ENCODE measurements at regions not wholly inside any gene's neighbourhood (a gene's known extent, or its start where the extent isn't known, plus 50 kb on each side); places are given as distances from the start of the nearest gene placed in this dataset.

- intact Hi-C loops (cut with micrococcal nuclease) = no loop called here
- H3K4me3 Mint-ChIP-seq (ENCODE audit: low read depth) = no peak overlapping the region
- no peak for DNase-seq (ENCODE audit: low spot score)
- H3K27me3 Mint-ChIP-seq (ENCODE audit: low read depth) = no peaks in the 10 kb centered on the region
- peaks cover 29% of the 10 kb centered on the region for H3K9me3 Mint-ChIP-seq
- no peak overlapping the region for H3K27ac Mint-ChIP-seq
- no peaks in the 10 kb centered on the region for H3K4me1 Mint-ChIP-seq (ENCODE audit: low read depth)
- H3K36me3 Mint-ChIP-seq (ENCODE audit: low read depth) = no peaks in the 10 kb centered on the region
Measured at GRCh38 chr2:4475618-4476017, 772.2 kb downstream of the DCDC2C start.

GRCh38 chr2:4483050-4483449, 779.7 kb downstream of the DCDC2C start:
- Mint-ChIP-seq H3K27ac (no peak overlapping the region), H3K27me3 (ENCODE audit: low read depth) (no peaks in the 10 kb centered on the region), H3K4me1 (ENCODE audit: low read depth) (no peaks in the 10 kb centered on the region), H3K9me3 (peaks cover 58% of the 10 kb centered on the region), H3K36me3 (ENCODE audit: low read depth) (no peaks in the 10 kb centered on the region), H3K4me3 (ENCODE audit: low read depth) (no peak overlapping the region)
- DNase-seq (ENCODE audit: low spot score) = no peak
- intact Hi-C loops (cut with micrococcal nuclease) = no loop called here

GRCh38 chr2:4486971-4487370, 783.6 kb downstream of the DCDC2C start:
- Mint-ChIP-seq H3K27me3 (ENCODE audit: low read depth) (no peaks in the 10 kb centered on the region), H3K27ac (no peak overlapping the region), H3K9me3 (peaks cover 47% of the 10 kb centered on the region), H3K4me1 (ENCODE audit: low read depth) (no peaks in the 10 kb centered on the region), H3K36me3 (ENCODE audit: low read depth) (no peaks in the 10 kb centered on the region), H3K4me3 (ENCODE audit: low read depth) (no peak overlapping the region)
- DNase-seq (ENCODE audit: low spot score) = no peak
- intact Hi-C loops (cut with micrococcal nuclease) = no loop called here

DNA sequence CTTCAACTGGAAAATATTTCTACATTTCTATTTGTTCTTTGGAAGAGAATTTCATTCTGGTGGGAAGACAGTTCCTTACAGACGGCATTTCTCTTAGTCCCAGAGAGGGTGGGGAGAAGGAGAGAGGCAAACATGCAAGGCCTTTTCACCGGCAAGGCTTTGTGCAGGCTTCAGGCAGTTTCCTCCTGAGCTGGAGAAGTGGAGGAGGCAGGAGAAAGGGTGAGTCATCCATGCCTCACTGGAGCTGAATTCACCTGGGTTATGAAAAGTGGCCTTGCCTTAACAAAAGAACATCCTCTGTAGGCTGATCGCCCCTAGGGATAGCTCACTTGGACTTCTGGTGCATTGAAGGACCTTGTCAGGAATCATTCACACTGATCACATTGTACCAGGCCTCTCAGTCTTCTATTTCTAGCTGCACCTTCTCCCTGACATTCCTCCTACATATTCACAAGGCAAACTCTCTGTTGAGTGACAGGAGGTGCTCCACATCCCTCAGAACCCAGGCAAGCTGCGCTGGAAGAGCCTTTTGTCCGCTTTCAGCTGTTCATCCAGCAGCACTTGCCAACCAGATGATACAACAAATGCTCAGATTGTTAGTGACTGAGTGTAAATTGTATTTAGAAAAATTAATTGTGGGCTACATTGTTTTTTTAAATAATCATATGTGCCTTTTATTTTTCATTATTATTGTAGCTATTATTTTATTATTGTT, 796.1 kb downstream of the DCDC2C start:
- Mint-ChIP-seq H3K27me3 (ENCODE audit: low read depth) (no peaks in the 10 kb centered on the region), H3K36me3 (ENCODE audit: low read depth) (no peaks in the 10 kb centered on the region), H3K27ac (no peak overlapping the region), H3K4me1 (ENCODE audit: low read depth) (no peaks in the 10 kb centered on the region), H3K4me3 (ENCODE audit: low read depth) (no peak overlapping the region), H3K9me3 (peaks cover 8% of the 10 kb centered on the region)
- intact Hi-C loops (cut with micrococcal nuclease) = no loop called here
- no peak for DNase-seq (ENCODE audit: low spot score)

GRCh38 chr2:4501525-4501924, 798.1 kb downstream of the DCDC2C start:
- Mint-ChIP-seq H3K27ac (no peak overlapping the region), H3K27me3 (ENCODE audit: low read depth) (no peaks in the 10 kb centered on the region), H3K9me3 (peaks cover 13% of the 10 kb centered on the region), H3K4me1 (ENCODE audit: low read depth) (no peaks in the 10 kb centered on the region), H3K36me3 (ENCODE audit: low read depth) (no peaks in the 10 kb centered on the region), H3K4me3 (ENCODE audit: low read depth) (no peak overlapping the region)
- no peak for DNase-seq (ENCODE audit: low spot score)
- intact Hi-C loops (cut with micrococcal nuclease) = no loop called here

- no peaks in the 10 kb centered on the region for H3K36me3 Mint-ChIP-seq (ENCODE audit: low read depth)
- H3K9me3 Mint-ChIP-seq = peaks cover 19% of the 10 kb centered on the region
- no peak overlapping the region for H3K27ac Mint-ChIP-seq
- no peaks in the 10 kb centered on the region for H3K27me3 Mint-ChIP-seq (ENCODE audit: low read depth)
- no peak for DNase-seq (ENCODE audit: low spot score)
- H3K4me1 Mint-ChIP-seq (ENCODE audit: low read depth) = no peaks in the 10 kb centered on the region
- no peak overlapping the region for H3K4me3 Mint-ChIP-seq (ENCODE audit: low read depth)
- intact Hi-C loops (cut with micrococcal nuclease) = no loop called here
Measured at GRCh38 chr2:4502230-4502843, 799.0 kb downstream of the DCDC2C start.

DNA sequence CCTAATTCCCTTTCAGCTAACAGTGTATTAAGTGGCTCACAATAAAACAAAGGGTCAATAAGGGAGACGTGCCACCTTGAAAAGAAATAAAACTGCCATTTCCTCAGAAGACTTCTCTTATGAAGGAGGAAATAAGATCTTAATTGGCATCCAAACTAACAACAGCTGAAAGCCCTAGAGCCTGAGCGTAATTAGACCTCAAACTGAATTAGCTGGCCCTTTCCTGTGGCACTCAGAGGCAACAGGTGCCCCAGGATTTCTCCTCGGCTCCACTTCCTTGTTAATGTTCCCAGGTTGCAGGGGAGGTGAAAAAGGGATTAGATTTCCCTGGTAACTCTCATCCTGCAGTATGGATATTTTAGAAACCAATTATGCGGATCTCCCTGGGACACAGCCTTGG, 804.3 kb downstream of the DCDC2C start:
- H3K4me1 Mint-ChIP-seq (ENCODE audit: low read depth) = no peaks in the 10 kb centered on the region
- peaks cover 43% of the 10 kb centered on the region for H3K9me3 Mint-ChIP-seq
- H3K27me3 Mint-ChIP-seq (ENCODE audit: low read depth) = no peaks in the 10 kb centered on the region
- intact Hi-C loops (cut with micrococcal nuclease) = loop anchor here (2.0 kb wide), 1 partner anchor 49 kb away; no protein-coding TSS in a partner anchor
- H3K27ac Mint-ChIP-seq = no peak overlapping the region
- H3K36me3 Mint-ChIP-seq (ENCODE audit: low read depth) = no peaks in the 10 kb centered on the region
- H3K4me3 Mint-ChIP-seq (ENCODE audit: low read depth) = no peak overlapping the region
- DNase-seq (ENCODE audit: low spot score) = no peak

DNA sequence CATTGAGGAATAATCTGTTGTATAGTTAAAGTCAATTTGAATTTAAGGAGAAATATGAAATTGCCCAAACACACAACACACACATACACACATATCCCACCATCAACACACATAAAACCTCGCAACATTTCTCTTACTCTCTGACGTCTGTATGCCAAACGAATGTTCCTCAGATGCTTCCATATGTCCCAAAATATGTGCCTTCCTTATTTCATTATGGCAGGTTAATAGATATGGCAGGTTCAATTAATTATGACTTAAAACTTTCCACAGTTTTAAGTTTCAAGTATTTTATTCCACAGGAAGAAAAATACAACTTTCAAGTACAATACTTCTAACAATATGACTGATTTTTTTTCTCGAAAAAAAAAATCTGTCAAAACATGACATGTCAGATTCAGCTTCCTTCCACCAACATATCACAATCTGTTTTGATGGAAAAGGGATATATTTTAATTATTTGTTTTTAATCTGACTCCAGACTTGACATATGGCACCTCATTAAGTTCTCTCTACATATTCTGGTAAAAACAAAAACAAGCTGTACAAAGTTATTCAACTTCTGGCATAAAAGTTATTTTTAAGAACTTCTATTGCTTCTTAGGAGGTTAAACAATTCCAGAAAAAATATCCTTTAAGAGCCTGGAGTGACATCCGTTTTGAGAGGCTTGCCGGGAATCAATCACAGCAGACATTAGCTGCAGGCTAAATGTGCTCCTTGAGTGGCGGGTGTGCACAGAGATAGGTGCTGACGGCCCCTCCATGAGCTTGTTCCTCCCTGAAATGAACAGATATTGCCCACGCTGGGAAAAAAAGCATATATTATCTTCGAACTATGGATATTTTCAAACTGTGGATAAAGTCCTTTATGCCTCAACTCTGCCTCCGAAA, 812.7 kb downstream of the DCDC2C start:
- Mint-ChIP-seq H3K4me3 (ENCODE audit: low read depth) (no peak overlapping the region), H3K4me1 (ENCODE audit: low read depth) (no peaks in the 10 kb centered on the region), H3K9me3 (peaks cover 34% of the 10 kb centered on the region), H3K27ac (no peak overlapping the region), H3K27me3 (ENCODE audit: low read depth) (no peaks in the 10 kb centered on the region), H3K36me3 (ENCODE audit: low read depth) (no peaks in the 10 kb centered on the region)
- intact Hi-C loops (cut with micrococcal nuclease) = no loop called here
- DNase-seq (ENCODE audit: low spot score) = no peak

GRCh38 chr2:4518596-4518995, 815.2 kb downstream of the DCDC2C start:
- intact Hi-C loops (cut with micrococcal nuclease) = no loop called here

GRCh38 chr2:4522498-4523421, 819.4 kb downstream of the DCDC2C start:
- Mint-ChIP-seq H3K4me3 (ENCODE audit: low read depth) (no peak overlapping the region), H3K4me1 (ENCODE audit: low read depth) (no peaks in the 10 kb centered on the region), H3K36me3 (ENCODE audit: low read depth) (no peaks in the 10 kb centered on the region), H3K9me3 (peaks cover 24% of the 10 kb centered on the region), H3K27ac (no peak overlapping the region), H3K27me3 (ENCODE audit: low read depth) (no peaks in the 10 kb centered on the region)
- intact Hi-C loops (cut with micrococcal nuclease) = no loop called here
- DNase-seq (ENCODE audit: low spot score) = no peak

More at GRCh38 chr2:4518596-4518995, 815.2 kb downstream of the DCDC2C start:
- no peak for DNase-seq (ENCODE audit: low spot score)
- H3K36me3 Mint-ChIP-seq (ENCODE audit: low read depth) = no peaks in the 10 kb centered on the region
- no peak overlapping the region for H3K27ac Mint-ChIP-seq
- H3K4me1 Mint-ChIP-seq (ENCODE audit: low read depth) = no peaks in the 10 kb centered on the region
- peaks cover 33% of the 10 kb centered on the region for H3K9me3 Mint-ChIP-seq
- no peaks in the 10 kb centered on the region for H3K27me3 Mint-ChIP-seq (ENCODE audit: low read depth)
- H3K4me3 Mint-ChIP-seq (ENCODE audit: low read depth) = no peak overlapping the region

GRCh38 chr2:4527416-4527815, 824.0 kb downstream of the DCDC2C start:
- no peak for DNase-seq (ENCODE audit: low spot score)
- peaks cover 25% of the 10 kb centered on the region for H3K9me3 Mint-ChIP-seq
- intact Hi-C loops (cut with micrococcal nuclease) = no loop called here
- H3K4me3 Mint-ChIP-seq (ENCODE audit: low read depth) = no peak overlapping the region
- H3K27ac Mint-ChIP-seq = no peak overlapping the region
- H3K4me1 Mint-ChIP-seq (ENCODE audit: low read depth) = no peaks in the 10 kb centered on the region
- no peaks in the 10 kb centered on the region for H3K27me3 Mint-ChIP-seq (ENCODE audit: low read depth)
- H3K36me3 Mint-ChIP-seq (ENCODE audit: low read depth) = no peaks in the 10 kb centered on the region

- Mint-ChIP-seq H3K36me3 (ENCODE audit: low read depth) (no peaks in the 10 kb centered on the region), H3K27me3 (ENCODE audit: low read depth) (no peaks in the 10 kb centered on the region), H3K9me3 (peaks cover 25% of the 10 kb centered on the region), H3K4me1 (ENCODE audit: low read depth) (no peaks in the 10 kb centered on the region), H3K4me3 (ENCODE audit: low read depth) (no peak overlapping the region), H3K27ac (no peak overlapping the region)
- no peak for DNase-seq (ENCODE audit: low spot score)
- intact Hi-C loops (cut with micrococcal nuclease) = no loop called here
Measured at GRCh38 chr2:4528246-4528645, 824.9 kb downstream of the DCDC2C start.

Data from activated T-helper 2 cell treated with anti-CD3 and anti-CD28 coated beads, Interferon-gamma antibody, Interleukin-2, Interleukin-4, amounts not matched to agents 10 μg/mL and 5 μg/mL and 100 μg/mL, durations not matched to agents 14 hours and 24 hours and 36 hours (primary cell).